PC-3 (cell line): ENCODE measurements at regions not wholly inside any gene's neighbourhood (a gene's known extent, or its start where the extent isn't known, plus 50 kb on each side); places are given as distances from the start of the nearest gene placed in this dataset.

Experiments
- CTCF ChIP-seq: fragments of 300-600 bp; sonication (generic); conservative IDR thresholded peaks from 2 replicates; pipeline ENCODE4 v1.5.1; 2017; ENCODE audit warnings: antibody characterized with exemption, low read depth, mild to moderate bottlenecking, low read length
- EZH2 ChIP-seq: fragments of 300-600 bp; sonication (generic); IDR thresholded peaks from one replicate; pipeline ENCODE4 v1.6.1; 2017; ENCODE audit warnings: antibody characterized with exemption, mild to moderate bottlenecking, low read length; ENCODE audit not compliant: unreplicated experiment

DNA sequence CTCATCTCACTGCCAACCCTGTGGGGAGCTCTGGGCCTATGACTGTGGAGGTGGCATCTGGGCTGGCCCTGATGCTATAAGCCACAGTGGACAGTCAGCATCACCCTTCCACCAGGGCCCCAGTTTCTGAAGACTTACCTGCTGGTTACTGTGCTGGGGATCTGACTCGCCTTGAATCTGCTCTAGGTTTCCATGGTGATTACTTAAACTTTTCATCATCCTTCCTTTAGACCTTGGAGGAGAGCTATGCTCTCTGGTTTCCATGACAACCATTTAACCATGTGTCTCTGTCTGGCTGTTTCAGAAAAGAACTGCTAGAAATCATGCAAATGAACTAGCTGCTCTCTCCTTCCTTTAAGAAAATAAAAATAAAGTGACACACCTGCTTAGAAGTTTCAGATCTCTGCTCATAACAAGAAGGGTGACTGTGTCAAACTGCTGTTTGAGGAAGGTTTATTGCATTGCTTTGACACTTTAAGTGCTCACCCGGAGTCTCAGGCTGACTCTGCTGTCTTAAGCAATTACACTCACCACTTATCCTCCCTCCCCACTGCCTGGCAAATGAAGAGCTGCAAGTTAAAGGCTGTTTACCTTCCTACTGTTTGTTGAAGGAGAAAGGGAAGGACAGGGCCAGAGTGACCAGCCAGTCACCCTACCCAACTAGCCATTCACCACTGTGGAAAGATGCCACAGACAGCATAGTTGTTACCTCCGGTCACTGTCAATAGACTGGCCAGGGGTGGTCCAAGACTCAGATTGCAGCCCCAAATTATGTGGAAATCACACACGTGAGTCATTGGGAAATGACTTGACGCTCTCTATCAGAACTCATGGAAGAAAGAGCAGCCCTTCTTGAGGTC is 87.6 kb downstream of the HSPH1 start:
- TF ChIP-seq CTCF = no peak
- TF ChIP-seq EZH2 = no peak
